ENCODE measurements at regions not wholly inside any gene's neighbourhood (a gene's known extent, or its start where the extent isn't known, plus 50 kb on each side); places are given as distances from the start of the nearest gene placed in this dataset.

GRCh38 chr5:17734011-17734410 lies 99.8 kb downstream of the TAF11L14 start:
- no peak overlapping the region for H3K27ac Mint-ChIP-seq
- CTCF ChIA-PET = no interaction called here

GRCh38 chr5:17735761-17736160 lies 101.5 kb downstream of the TAF11L14 start:
- H3K4me3 Mint-ChIP-seq = no peak overlapping the region
- TF ChIP-seq, protein P1, sequence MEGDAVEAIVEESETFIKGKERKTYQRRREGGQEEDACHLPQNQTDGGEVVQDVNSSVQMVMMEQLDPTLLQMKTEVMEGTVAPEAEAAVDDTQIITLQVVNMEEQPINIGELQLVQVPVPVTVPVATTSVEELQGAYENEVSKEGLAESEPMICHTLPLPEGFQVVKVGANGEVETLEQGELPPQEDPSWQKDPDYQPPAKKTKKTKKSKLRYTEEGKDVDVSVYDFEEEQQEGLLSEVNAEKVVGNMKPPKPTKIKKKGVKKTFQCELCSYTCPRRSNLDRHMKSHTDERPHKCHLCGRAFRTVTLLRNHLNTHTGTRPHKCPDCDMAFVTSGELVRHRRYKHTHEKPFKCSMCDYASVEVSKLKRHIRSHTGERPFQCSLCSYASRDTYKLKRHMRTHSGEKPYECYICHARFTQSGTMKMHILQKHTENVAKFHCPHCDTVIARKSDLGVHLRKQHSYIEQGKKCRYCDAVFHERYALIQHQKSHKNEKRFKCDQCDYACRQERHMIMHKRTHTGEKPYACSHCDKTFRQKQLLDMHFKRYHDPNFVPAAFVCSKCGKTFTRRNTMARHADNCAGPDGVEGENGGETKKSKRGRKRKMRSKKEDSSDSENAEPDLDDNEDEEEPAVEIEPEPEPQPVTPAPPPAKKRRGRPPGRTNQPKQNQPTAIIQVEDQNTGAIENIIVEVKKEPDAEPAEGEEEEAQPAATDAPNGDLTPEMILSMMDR (IDR thresholded peaks at IDR 0.05) = no peak
- POLR2A ChIA-PET = no interaction called here
- H3K27ac Mint-ChIP-seq = no peak overlapping the region
- no peaks in the 10 kb centered on the region for H3K4me1 Mint-ChIP-seq (ENCODE audit: low read depth)
- no peaks in the 10 kb centered on the region for H3K27me3 Mint-ChIP-seq
- intact Hi-C loops (cut with micrococcal nuclease) = no loop called here
- DNase-seq (no peak), ATAC-seq (no peak)
- H3K36me3 Mint-ChIP-seq (ENCODE audit: low read depth) = no peaks in the 10 kb centered on the region
- CTCF ChIA-PET = no interaction called here
- H3K9me3 Mint-ChIP-seq = peaks cover 6% of the 10 kb centered on the region

More at GRCh38 chr5:17734011-17734410, 99.8 kb downstream of the TAF11L14 start:
- H3K36me3 Mint-ChIP-seq (ENCODE audit: low read depth) = no peaks in the 10 kb centered on the region
- peaks cover 6% of the 10 kb centered on the region for H3K9me3 Mint-ChIP-seq
- no peaks in the 10 kb centered on the region for H3K4me1 Mint-ChIP-seq (ENCODE audit: low read depth)
- DNase-seq (no peak), ATAC-seq (no peak)
- POLR2A ChIA-PET = no interaction called here
- no peaks in the 10 kb centered on the region for H3K27me3 Mint-ChIP-seq
- TF ChIP-seq, protein P1 (IDR thresholded peaks at IDR 0.05) = no peak
- no peak overlapping the region for H3K4me3 Mint-ChIP-seq
- intact Hi-C loops (cut with micrococcal nuclease) = no loop called here

DNA sequence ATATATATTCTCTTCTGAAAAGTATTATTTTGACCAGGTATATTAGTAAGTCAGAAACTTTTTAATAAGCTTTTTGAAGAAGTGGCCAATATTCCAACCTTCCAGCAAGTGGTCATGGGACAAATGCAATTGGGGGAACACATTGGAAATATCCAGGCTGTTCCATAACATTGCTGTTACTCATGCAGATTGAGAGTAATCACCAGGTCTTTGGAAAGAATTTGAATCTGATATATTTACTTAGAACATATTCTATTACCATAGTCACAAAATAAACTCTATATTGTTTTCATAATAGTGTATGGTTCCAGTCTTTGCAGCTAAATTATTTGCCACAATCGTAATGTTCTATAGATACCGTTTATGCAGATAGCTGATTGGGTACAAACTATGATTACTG lies 102.8 kb downstream of the TAF11L14 start:
- no peaks in the 10 kb centered on the region for H3K4me1 Mint-ChIP-seq (ENCODE audit: low read depth)

DNA sequence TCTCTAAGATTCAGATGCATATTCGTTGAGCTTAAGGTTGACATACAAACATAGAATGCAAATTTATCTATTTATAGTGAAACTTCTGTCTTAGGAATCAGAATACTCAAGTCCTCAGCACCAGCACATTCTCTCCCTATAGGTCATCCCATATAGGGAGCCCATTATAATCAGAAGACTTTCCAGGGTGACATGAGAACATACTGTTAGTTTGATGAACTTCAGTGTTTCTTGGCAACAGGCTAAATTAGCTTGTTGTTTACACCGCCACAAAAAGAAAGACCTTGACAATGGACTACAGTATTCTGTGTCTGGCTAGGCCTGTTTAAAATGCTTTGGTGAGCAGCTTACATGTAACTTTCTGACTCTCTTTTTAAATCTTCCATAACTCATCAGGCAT lies 104.2 kb downstream of the TAF11L14 start:
- no peak overlapping the region for H3K4me3 Mint-ChIP-seq
- H3K27ac Mint-ChIP-seq = no peak overlapping the region
- ChIA-PET CTCF (no interaction called here), POLR2A (no interaction called here)
- ATAC-seq = no peak
- no peaks in the 10 kb centered on the region for H3K4me1 Mint-ChIP-seq (ENCODE audit: low read depth)
- peaks cover 6% of the 10 kb centered on the region for H3K9me3 Mint-ChIP-seq
- intact Hi-C loops (cut with micrococcal nuclease) = no loop called here
- no peak for DNase-seq
- no peaks in the 10 kb centered on the region for H3K27me3 Mint-ChIP-seq
- TF ChIP-seq, protein P1 (IDR thresholded peaks at IDR 0.05) = no peak
- no peaks in the 10 kb centered on the region for H3K36me3 Mint-ChIP-seq (ENCODE audit: low read depth)

More for the DNA sequence above, 102.8 kb downstream of the TAF11L14 start:
- ATAC-seq = no peak
- TF ChIP-seq, protein P1 (IDR thresholded peaks at IDR 0.05) = no peak
- POLR2A ChIA-PET = no interaction called here
- CTCF ChIA-PET = no interaction called here
- H3K36me3 Mint-ChIP-seq (ENCODE audit: low read depth) = no peaks in the 10 kb centered on the region
- H3K9me3 Mint-ChIP-seq = peaks cover 6% of the 10 kb centered on the region
- DNase-seq = no peak
- no peak overlapping the region for H3K4me3 Mint-ChIP-seq
- no peaks in the 10 kb centered on the region for H3K27me3 Mint-ChIP-seq
- no peak overlapping the region for H3K27ac Mint-ChIP-seq
- intact Hi-C loops (cut with micrococcal nuclease) = no loop called here

GRCh38 chr5:17743580-17744435 lies 109.5 kb downstream of the TAF11L14 start:
- POLR2A ChIA-PET = no interaction called here
- TF ChIP-seq, protein P1 (IDR thresholded peaks at IDR 0.05) = no peak
- Mint-ChIP-seq H3K4me1 (ENCODE audit: low read depth) (no peaks in the 10 kb centered on the region), H3K36me3 (ENCODE audit: low read depth) (no peaks in the 10 kb centered on the region), H3K27ac (no peak overlapping the region), H3K4me3 (no peak overlapping the region), H3K9me3 (peaks cover 8% of the 10 kb centered on the region), H3K27me3 (no peaks in the 10 kb centered on the region)
- DNase-seq (no peak), ATAC-seq (no peak)
- intact Hi-C loops (cut with micrococcal nuclease) = no loop called here
- CTCF ChIA-PET = no interaction called here

Measured in activated CD8-positive, alpha-beta T cell treated with anti-CD3 and anti-CD28 coated beads for 36 hours (primary cell).